NCI-H510A treated with DMSO at 0.1 percent for 48 hours (cell line): ENCODE measurements at regions not wholly inside any gene's neighbourhood (a gene's known extent, or its start where the extent isn't known, plus 50 kb on each side); places are given as distances from the start of the nearest gene placed in this dataset.

Experiments used
- DNase-seq: peaks from one replicate; lab custom pipeline; 2025; lab: John Stamatoyannopoulos, UW

GRCh38 chr4:164408831-164409230, 345.1 kb upstream of the SMIM31 start:
- DNase-seq = no peak

GRCh38 chr4:164410401-164410800, 343.5 kb upstream of the SMIM31 start:
- no peak for DNase-seq

- no peak for DNase-seq
Observed at GRCh38 chr4:164412246-164412645, 341.7 kb upstream of the SMIM31 start.

- no peak for DNase-seq
Observed at GRCh38 chr4:164413743-164414142, 340.2 kb upstream of the SMIM31 start.

GRCh38 chr4:164423819-164424218, 330.1 kb upstream of the SMIM31 start:
- no peak for DNase-seq

GRCh38 chr4:164424846-164425245, 329.1 kb upstream of the SMIM31 start:
- peak; percentile 2 for DNase-seq

- no peak for DNase-seq
Observed at GRCh38 chr4:164428561-164428960, 325.4 kb upstream of the SMIM31 start.

DNA sequence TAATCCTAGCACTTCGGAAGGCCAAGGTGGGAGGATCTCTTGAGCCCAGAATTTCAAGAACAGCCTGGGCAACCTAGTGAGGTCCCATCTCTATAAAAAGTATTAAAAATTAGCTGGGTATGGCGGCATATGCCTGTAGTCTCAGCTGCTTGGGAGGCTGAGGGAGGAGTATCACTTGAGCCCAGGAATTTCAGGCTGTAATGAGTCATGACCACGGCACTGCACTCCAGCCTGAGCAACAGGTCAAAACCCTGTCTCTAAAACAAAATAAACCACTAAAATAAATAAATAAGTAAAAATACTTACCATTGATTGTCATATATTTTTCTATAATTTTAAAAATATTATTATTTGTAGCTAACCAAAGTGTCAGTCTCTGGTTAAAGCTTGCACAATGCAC, 315.6 kb upstream of the SMIM31 start:
- no peak for DNase-seq

DNA sequence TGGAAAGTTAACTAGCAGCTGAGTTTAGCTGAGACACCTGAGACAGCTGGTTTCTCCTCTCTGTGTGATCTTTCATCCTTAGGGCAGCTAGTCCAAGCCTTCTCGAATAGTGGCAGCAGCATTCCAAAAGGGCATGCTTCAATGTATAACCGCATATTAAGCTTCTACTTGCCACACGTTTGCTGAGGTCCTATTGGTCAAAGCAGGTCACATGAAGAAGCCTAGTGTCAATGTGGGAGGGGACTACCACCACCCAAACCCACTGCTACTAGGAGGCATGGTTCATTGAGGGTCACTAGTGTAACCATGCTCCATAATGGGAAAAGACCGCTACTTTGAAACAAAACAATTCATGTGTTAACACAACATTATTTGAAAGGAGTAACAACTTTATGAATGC, 314.9 kb upstream of the SMIM31 start:
- no peak for DNase-seq

DNA sequence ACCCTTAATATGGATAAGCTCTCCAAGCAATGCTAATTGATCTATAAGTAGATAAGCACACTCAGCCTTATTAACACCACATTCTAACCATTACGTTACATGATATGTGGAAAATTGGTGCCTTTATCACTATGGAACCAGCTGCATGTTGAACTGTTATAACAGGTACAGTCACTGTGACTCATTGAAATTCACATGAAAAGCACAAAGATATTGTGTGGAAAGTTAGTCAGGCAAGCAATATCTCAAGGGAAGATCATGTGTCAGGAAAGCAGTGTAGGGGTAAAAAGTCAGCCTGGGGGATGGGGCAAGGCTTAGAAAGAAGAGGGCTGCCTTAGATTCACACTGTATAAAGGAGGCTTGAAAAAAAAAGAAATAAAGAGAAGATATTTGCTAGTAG, 313.7 kb upstream of the SMIM31 start:
- DNase-seq = no peak

GRCh38 chr4:164441109-164441508, 312.8 kb upstream of the SMIM31 start:
- no peak for DNase-seq

DNA sequence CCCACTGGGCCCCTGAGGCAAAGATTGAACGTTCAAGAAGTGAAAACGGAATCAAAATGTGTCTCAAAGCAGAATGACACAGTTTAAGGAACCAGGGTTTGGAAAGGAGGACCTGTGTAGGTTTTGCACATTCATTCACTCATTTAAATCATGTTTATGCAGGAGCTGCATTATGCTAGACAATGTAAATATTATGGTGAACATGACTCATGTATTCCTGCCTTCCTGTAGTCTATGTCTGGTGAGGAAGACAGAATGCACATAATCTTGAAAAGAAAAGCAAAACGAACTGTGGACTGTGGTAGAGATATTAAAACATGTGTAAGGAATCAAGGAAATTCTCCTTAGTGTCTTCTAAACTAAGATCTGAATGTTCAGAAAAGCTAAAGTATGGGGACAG, 311.8 kb upstream of the SMIM31 start:
- DNase-seq = no peak

GRCh38 chr4:164446516-164446915, 307.4 kb upstream of the SMIM31 start:
- no peak for DNase-seq

GRCh38 chr4:164461901-164462300, 292.0 kb upstream of the SMIM31 start:
- DNase-seq = no peak

DNA sequence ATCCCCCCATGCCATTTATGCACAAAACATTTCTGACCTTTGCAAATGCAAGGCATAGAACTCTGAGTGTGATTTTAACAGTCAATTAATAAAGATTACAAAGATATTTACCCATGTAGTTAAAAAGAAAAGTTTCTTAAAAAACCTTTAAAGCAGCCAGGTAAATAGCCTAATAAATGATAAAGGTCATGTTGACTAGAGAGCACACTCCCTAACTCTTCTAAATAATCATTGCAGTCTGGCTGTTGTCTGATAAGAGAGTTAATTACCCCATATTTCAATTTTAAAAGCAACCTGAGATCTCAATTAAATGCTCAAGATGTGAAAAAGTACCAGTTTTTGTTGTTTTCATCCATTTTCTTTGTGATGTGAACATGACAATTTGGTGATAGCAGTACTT, 291.5 kb upstream of the SMIM31 start:
- DNase-seq = no peak

DNA sequence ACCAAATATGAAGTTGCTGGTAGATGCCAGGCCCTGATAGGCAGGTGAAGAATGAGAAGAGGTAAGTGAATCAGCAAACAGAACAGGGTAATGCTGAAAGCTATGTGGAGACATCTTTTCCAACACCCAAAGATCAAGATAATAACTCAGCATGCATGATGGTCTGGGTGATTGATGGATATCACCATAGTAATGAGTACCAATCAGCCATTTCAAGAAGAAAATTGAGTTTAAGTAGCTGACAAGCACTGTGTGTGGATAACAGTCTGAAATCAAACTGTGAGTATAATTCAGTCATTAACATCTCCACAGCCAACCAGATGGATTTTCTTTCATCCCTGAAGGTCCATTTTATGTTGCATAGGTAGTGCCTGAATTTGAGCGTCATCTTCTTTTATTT, 289.6 kb upstream of the SMIM31 start:
- DNase-seq = no peak

DNA sequence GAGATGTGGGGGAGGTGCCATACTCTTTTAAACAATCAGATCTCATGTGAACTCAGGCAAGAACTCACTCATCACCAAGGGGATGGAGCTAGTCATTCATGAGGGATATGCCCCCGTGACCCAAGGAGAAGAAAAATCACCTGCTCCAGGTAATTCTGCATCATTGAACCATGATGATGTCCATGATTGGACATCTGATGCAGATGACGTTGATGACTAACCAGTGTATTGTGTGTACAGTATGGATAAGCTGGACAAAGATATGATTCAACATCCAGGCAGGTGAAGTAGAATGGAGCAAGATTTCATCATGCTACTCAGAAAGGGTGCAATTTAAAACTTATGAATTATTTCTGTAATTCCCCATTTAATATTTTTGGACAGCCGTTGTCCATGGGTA, 286.4 kb upstream of the SMIM31 start:
- no peak for DNase-seq

- no peak for DNase-seq
Observed at GRCh38 chr4:164481306-164482091, 272.4 kb upstream of the SMIM31 start.

DNA sequence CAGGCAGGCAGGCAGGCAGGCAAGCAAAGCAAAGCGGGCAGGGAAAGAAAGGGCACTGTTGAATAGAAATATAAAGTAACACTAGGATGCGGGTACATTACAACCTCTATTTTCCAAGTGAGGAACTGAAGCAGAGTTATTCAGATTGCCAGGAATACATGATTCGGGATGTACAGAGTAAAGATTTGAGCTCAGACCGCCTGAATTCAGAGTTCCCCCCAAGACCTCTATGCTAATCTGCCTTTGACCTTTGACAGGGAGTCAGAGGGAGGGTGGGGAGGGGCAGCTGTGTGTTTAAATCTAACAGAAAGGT, 271.9 kb upstream of the SMIM31 start:
- no peak for DNase-seq

GRCh38 chr4:164482758-164483157, 271.2 kb upstream of the SMIM31 start:
- no peak for DNase-seq

DNA sequence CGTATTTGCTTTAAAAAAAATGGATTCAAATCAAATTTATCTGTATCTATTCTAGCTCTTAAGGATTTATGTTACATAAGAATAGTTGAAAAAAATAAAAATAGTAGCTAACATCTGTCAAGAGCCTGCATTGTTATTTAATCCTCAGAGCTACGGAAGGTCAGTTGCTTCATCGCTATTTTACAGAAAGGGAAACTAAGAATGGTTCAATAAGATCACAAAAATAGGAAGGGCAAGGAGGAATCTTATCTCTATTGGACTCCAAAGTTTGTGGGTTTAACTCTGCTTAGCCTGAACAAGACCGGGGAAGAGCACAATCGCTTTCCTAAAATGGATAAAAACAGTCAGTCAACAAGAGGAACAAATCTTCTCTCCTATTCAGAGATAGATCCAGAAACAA, 270.2 kb upstream of the SMIM31 start:
- DNase-seq = no peak

GRCh38 chr4:164484551-164484950, 269.4 kb upstream of the SMIM31 start:
- no peak for DNase-seq

- DNase-seq = no peak
Observed at GRCh38 chr4:164485136-164485535, 268.8 kb upstream of the SMIM31 start.

DNA sequence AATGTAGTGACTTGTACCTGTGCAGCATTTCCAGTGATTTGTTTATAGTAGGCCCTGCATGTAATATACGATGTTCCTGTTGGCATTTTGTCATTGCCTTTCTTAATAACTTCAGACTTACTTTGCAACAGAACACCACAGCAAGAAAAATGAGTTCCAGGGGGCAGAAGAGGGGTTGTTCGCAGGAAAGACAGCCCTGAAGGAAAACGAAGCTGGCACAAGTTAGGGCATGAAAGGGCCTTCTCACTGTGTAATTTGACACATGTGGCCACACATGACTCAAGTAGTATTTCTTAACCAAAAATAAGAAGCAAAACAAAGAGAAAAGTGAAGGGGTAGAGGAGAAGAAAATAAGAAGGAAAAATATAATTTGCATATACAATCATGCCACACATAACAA, 265.8 kb upstream of the SMIM31 start:
- no peak for DNase-seq

DNA sequence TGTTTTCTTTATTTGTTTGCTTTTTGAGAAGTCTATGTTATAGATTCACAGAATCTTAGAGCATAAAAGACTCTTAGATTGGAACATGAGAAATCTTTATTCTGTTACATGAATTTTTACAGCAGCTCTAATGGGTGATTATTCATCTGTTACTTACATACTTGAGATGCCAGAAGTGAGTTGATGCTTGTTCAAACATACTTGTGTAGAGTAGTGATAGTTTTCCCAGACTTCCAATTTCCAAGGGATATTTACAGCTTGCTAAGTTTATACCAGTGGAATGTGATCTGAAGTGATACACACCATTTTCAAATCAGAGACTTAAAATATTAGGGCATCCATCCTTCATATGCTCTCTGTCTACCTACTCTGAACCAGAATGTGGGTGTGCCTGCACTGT, 252.9 kb upstream of the SMIM31 start:
- no peak for DNase-seq
